Effector memory CD8-positive, alpha-beta T cell (primary cell): ENCODE measurements at regions not wholly inside any gene's neighbourhood (a gene's known extent, or its start where the extent isn't known, plus 50 kb on each side); places are given as distances from the start of the nearest gene placed in this dataset.

Experiments
- ATAC-seq: fragments of 150-1000 bp; cut with Tn5 transposase; replicated peaks from 2 replicates; pipeline ENCODE4 v1.10.0; 2021; ENCODE audit warnings: mild to moderate bottlenecking, moderate library complexity
- DNase-seq, 3 experiments: peaks; one replicate each; pipeline ENCODE4 v3.0.0; 2021
- H3K27ac Mint-ChIP-seq, 2 donors: one replicate each; pipeline ENCODE4 v1.8.0; 2022; ENCODE audit warnings: mild to moderate bottlenecking in 2 of 2, mixed read lengths in 2 of 2, moderate library complexity in 2 of 2
- H3K27me3 Mint-ChIP-seq, 2 donors: one replicate each; pipeline ENCODE4 v1.8.0; 2022; ENCODE audit warnings: mixed read lengths in 2 of 2
- H3K36me3 Mint-ChIP-seq: one replicate; pipeline ENCODE4 v1.8.0; 2022; ENCODE audit warnings: mild to moderate bottlenecking, moderate library complexity, mixed read lengths; ENCODE audit not compliant: insufficient read depth
- H3K4me1 Mint-ChIP-seq, 2 donors: one replicate each; pipeline ENCODE4 v1.8.0; 2022; ENCODE audit warnings: low read depth in 2 of 2, mixed read lengths in 2 of 2
- H3K4me3 Mint-ChIP-seq, 2 donors: one replicate each; pipeline ENCODE4 v1.8.0; 2022; ENCODE audit warnings: mild to moderate bottlenecking in 2 of 2, mixed read lengths in 2 of 2, moderate library complexity in 2 of 2
- H3K9me3 Mint-ChIP-seq, 2 donors: one replicate each; pipeline ENCODE4 v1.8.0; 2022; ENCODE audit warnings: mixed read lengths in 2 of 2

GRCh38 chr6:147738516-147739162, 230.1 kb downstream of the SAMD5 start:
- ATAC-seq (no peak), DNase-seq (no peak)
- H3K9me3 Mint-ChIP-seq = peaks cover 0 to 8% of the 10 kb centered on the region in 2 donors
- H3K27me3 Mint-ChIP-seq = peaks cover 0 to 9% of the 10 kb centered on the region in 2 donors
- H3K4me1 Mint-ChIP-seq = no peaks in the 10 kb centered on the region
- H3K4me3 Mint-ChIP-seq = no peak overlapping the region
- H3K36me3 Mint-ChIP-seq = no peaks in the 10 kb centered on the region
- no peak overlapping the region for H3K27ac Mint-ChIP-seq

- peaks cover 0 to 8% of the 10 kb centered on the region in 2 donors for H3K9me3 Mint-ChIP-seq
- no peaks in the 10 kb centered on the region for H3K4me1 Mint-ChIP-seq
- H3K36me3 Mint-ChIP-seq = no peaks in the 10 kb centered on the region
- DNase-seq (no peak), ATAC-seq (no peak)
- peaks cover 0 to 9% of the 10 kb centered on the region in 2 donors for H3K27me3 Mint-ChIP-seq
- H3K27ac Mint-ChIP-seq = no peak overlapping the region
- H3K4me3 Mint-ChIP-seq = no peak overlapping the region
These were observed 231.8 kb downstream of the SAMD5 start for GRCh38 chr6:147740326-147740725.

GRCh38 chr6:147740916-147741315, 232.4 kb downstream of the SAMD5 start:
- peaks cover 0 to 9% of the 10 kb centered on the region in 2 donors for H3K27me3 Mint-ChIP-seq
- no peak overlapping the region for H3K4me3 Mint-ChIP-seq
- H3K27ac Mint-ChIP-seq = no peak overlapping the region
- ATAC-seq (no peak), DNase-seq (no peak)
- H3K36me3 Mint-ChIP-seq = no peaks in the 10 kb centered on the region
- no peaks in the 10 kb centered on the region for H3K4me1 Mint-ChIP-seq
- H3K9me3 Mint-ChIP-seq = peaks cover 0 to 8% of the 10 kb centered on the region in 2 donors

- peaks cover 0 to 9% of the 10 kb centered on the region in 2 donors for H3K27me3 Mint-ChIP-seq
- DNase-seq (no peak), ATAC-seq (no peak)
- H3K27ac Mint-ChIP-seq = no peak overlapping the region
- H3K9me3 Mint-ChIP-seq = peaks cover 0 to 8% of the 10 kb centered on the region in 2 donors
- H3K36me3 Mint-ChIP-seq = no peaks in the 10 kb centered on the region
- no peak overlapping the region for H3K4me3 Mint-ChIP-seq
- no peaks in the 10 kb centered on the region for H3K4me1 Mint-ChIP-seq
These were observed 232.9 kb downstream of the SAMD5 start for GRCh38 chr6:147741389-147741788.

GRCh38 chr6:147742440-147742839, 233.9 kb downstream of the SAMD5 start:
- DNase-seq = no peak
- no peak for ATAC-seq
- Mint-ChIP-seq H3K4me3 (no peak overlapping the region), H3K27me3 (peaks cover 0 to 9% of the 10 kb centered on the region in 2 donors), H3K36me3 (no peaks in the 10 kb centered on the region), H3K27ac (no peak overlapping the region), H3K9me3 (peaks cover 4 to 8% of the 10 kb centered on the region in 2 donors), H3K4me1 (no peaks in the 10 kb centered on the region)

- Mint-ChIP-seq H3K36me3 (no peaks in the 10 kb centered on the region), H3K27me3 (no peaks in the 10 kb centered on the region), H3K4me3 (no peak overlapping the region), H3K4me1 (no peaks in the 10 kb centered on the region), H3K9me3 (peaks cover 0 to 4% of the 10 kb centered on the region in 2 donors), H3K27ac (no peak overlapping the region)
- ATAC-seq (no peak), DNase-seq (no peak)
These were observed 235.5 kb downstream of the SAMD5 start for GRCh38 chr6:147744012-147744411.

- Mint-ChIP-seq H3K36me3 (no peaks in the 10 kb centered on the region), H3K9me3 (peaks cover 4 to 7% of the 10 kb centered on the region in 2 donors), H3K4me3 (no peak overlapping the region), H3K27me3 (no peaks in the 10 kb centered on the region), H3K27ac (no peak overlapping the region), H3K4me1 (no peaks in the 10 kb centered on the region)
- ATAC-seq (no peak), DNase-seq (no peak)
These were observed 240.8 kb downstream of the SAMD5 start for GRCh38 chr6:147749331-147749730.

- Mint-ChIP-seq H3K27me3 (no peaks in the 10 kb centered on the region), H3K4me1 (no peaks in the 10 kb centered on the region)
- ATAC-seq = no peak
These were observed 241.9 kb downstream of the SAMD5 start for GRCh38 chr6:147750413-147750812.

GRCh38 chr6:147751232-147751631, 242.7 kb downstream of the SAMD5 start:
- DNase-seq (no peak), ATAC-seq (no peak)
- Mint-ChIP-seq H3K27me3 (no peaks in the 10 kb centered on the region), H3K4me1 (no peaks in the 10 kb centered on the region), H3K9me3 (peaks cover 4 to 7% of the 10 kb centered on the region in 2 donors), H3K36me3 (no peaks in the 10 kb centered on the region), H3K27ac (no peak overlapping the region), H3K4me3 (no peak overlapping the region)

More at GRCh38 chr6:147750413-147750812, 241.9 kb downstream of the SAMD5 start:
- Mint-ChIP-seq H3K9me3 (peaks cover 4 to 7% of the 10 kb centered on the region in 2 donors), H3K36me3 (no peaks in the 10 kb centered on the region), H3K4me3 (no peak overlapping the region), H3K27ac (no peak overlapping the region)
- no peak for DNase-seq

- Mint-ChIP-seq H3K4me3 (no peak overlapping the region), H3K4me1 (no peaks in the 10 kb centered on the region), H3K36me3 (no peaks in the 10 kb centered on the region), H3K27me3 (no peaks in the 10 kb centered on the region), H3K27ac (no peak overlapping the region), H3K9me3 (peaks cover 0 to 7% of the 10 kb centered on the region in 2 donors)
- no peak for DNase-seq
- ATAC-seq = no peak
These were observed 244.4 kb downstream of the SAMD5 start for GRCh38 chr6:147752689-147753403.

GRCh38 chr6:147755999-147756398, 247.5 kb downstream of the SAMD5 start:
- H3K27me3 Mint-ChIP-seq = no peaks in the 10 kb centered on the region
- H3K4me1 Mint-ChIP-seq = no peaks in the 10 kb centered on the region
- H3K9me3 Mint-ChIP-seq = peaks cover 0 to 7% of the 10 kb centered on the region in 2 donors
- no peak overlapping the region for H3K27ac Mint-ChIP-seq
- H3K36me3 Mint-ChIP-seq = no peaks in the 10 kb centered on the region
- ATAC-seq (no peak), DNase-seq (no peak)
- no peak overlapping the region for H3K4me3 Mint-ChIP-seq

- Mint-ChIP-seq H3K4me3 (no peak overlapping the region), H3K27ac (no peak overlapping the region)
- no peak for DNase-seq
These were observed 248.4 kb downstream of the SAMD5 start for GRCh38 chr6:147756891-147757290.

GRCh38 chr6:147757291-147757690, 248.8 kb downstream of the SAMD5 start:
- no peak overlapping the region for H3K4me3 Mint-ChIP-seq
- no peak for DNase-seq
- no peaks in the 10 kb centered on the region for H3K36me3 Mint-ChIP-seq
- ATAC-seq = no peak
- H3K27me3 Mint-ChIP-seq = no peaks in the 10 kb centered on the region
- H3K27ac Mint-ChIP-seq = no peak overlapping the region
- H3K9me3 Mint-ChIP-seq = peaks cover 0 to 7% of the 10 kb centered on the region in 2 donors
- no peaks in the 10 kb centered on the region for H3K4me1 Mint-ChIP-seq

More at GRCh38 chr6:147756891-147757290, 248.4 kb downstream of the SAMD5 start:
- Mint-ChIP-seq H3K27me3 (no peaks in the 10 kb centered on the region), H3K9me3 (peaks cover 0 to 7% of the 10 kb centered on the region in 2 donors), H3K36me3 (no peaks in the 10 kb centered on the region), H3K4me1 (no peaks in the 10 kb centered on the region)
- no peak for ATAC-seq

GRCh38 chr6:147758303-147758702, 249.8 kb downstream of the SAMD5 start:
- Mint-ChIP-seq H3K27ac (no peak overlapping the region), H3K27me3 (no peaks in the 10 kb centered on the region), H3K4me1 (no peaks in the 10 kb centered on the region), H3K4me3 (no peak overlapping the region), H3K36me3 (no peaks in the 10 kb centered on the region), H3K9me3 (peaks cover 0 to 7% of the 10 kb centered on the region in 2 donors)
- no peak for ATAC-seq
- no peak for DNase-seq
